ENCODE measurements at regions not wholly inside any gene's neighbourhood (a gene's known extent, or its start where the extent isn't known, plus 50 kb on each side); places are given as distances from the start of the nearest gene placed in this dataset.

DNA sequence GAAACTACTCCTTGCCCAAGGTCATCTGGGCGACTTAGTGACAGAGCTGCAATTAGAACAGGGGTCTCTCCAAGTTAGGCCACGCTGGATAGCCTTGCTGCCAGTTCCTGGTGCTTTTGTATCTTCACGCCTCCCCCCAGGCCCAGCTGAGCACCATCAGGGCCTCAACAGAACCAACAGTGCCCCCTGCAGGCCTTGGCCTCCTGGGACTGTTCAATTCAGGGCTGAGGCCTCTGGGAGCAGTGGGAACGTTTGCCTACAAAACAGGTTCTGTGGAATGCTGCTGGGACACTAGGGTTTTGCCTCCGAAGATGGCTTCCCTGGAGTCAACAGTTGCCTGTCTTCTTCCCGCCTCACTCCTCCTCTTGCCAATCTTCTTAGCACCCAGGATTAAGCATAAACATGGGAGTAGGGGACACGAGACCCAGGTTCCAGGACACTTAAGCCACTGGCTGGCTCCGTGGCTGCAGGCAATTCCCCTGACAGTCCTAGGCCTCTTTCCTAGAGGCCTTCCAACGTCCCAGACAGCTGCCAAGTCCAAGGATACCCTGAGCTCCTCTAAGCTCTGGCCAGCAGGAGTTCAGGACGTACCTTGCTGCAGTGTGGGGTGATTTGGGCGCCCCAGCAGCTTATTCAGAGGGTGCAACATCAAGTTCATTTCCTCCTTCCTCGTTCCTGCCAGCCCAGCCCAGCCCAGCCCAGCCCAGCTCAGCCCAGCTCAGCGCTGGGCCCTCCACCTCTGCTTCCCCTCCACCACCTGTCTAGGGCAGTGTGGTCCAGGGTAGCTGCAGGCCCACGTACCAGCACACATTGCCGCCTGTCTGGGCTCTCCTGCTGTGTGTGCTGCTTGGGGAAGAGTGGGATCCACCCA, 246.6 kb upstream of the RPL38 start:
- TF ChIP-seq, protein P1, sequence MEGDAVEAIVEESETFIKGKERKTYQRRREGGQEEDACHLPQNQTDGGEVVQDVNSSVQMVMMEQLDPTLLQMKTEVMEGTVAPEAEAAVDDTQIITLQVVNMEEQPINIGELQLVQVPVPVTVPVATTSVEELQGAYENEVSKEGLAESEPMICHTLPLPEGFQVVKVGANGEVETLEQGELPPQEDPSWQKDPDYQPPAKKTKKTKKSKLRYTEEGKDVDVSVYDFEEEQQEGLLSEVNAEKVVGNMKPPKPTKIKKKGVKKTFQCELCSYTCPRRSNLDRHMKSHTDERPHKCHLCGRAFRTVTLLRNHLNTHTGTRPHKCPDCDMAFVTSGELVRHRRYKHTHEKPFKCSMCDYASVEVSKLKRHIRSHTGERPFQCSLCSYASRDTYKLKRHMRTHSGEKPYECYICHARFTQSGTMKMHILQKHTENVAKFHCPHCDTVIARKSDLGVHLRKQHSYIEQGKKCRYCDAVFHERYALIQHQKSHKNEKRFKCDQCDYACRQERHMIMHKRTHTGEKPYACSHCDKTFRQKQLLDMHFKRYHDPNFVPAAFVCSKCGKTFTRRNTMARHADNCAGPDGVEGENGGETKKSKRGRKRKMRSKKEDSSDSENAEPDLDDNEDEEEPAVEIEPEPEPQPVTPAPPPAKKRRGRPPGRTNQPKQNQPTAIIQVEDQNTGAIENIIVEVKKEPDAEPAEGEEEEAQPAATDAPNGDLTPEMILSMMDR (IDR thresholded peaks at IDR 0.05) = peak in 6 of 7 experiments; percentile 36 to 75 (median 50)
- no peak for TF ChIP-seq POLR2A (IDR thresholded peaks at IDR 0.05)
- Histone ChIP-seq H3K4me3 (no peak overlapping the region), H3K4me1 (peaks cover 10% of the 10 kb centered on the region), H3K27me3 (peaks cover 0 to 4% of the 10 kb centered on the region in 2 donors), H3K36me3 (replicated peaks in 1 of 2; ENCODE audit: insufficient read depth in 1 of 2, low read depth in 2 of 2) (no peaks in the 10 kb centered on the region), H3K9me3 (no peaks in the 10 kb centered on the region), H3K27ac (no peak overlapping the region)
- 39 to 55% methylated on average over 5 to 15 of the region's 15 CpGs for WGBS, 2 donors
- peak; percentile 64 for ATAC-seq
- peak; percentile 69 to 89 (median 70) for DNase-seq
- intact Hi-C loops (cut with DNase I) = no loop called here

DNA sequence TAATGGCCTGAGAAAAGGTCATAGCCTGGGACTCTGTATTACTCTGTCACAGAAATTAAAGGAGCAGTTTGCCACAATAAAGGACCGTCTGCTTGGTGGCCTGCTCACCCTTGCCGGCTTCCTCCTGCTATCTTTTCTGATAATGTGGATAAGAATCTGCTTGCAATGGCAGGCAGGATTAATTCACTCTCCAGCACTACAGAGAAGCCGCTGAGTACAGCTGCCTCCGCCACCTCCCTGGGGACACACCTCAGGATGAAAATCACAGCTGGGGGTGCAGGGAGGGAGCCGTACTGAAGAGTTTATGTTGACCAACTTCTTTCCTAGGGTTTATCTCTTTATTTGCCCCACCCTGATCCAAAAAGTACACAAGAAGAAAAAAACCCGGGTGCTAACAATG, 245.9 kb upstream of the RPL38 start:
- TF ChIP-seq, protein P1 (IDR thresholded peaks at IDR 0.05) = no peak
- H3K27me3 ChIP-seq = no peaks in the 10 kb centered on the region
- H3K4me3 ChIP-seq = no peak overlapping the region
- DNase-seq (no peak), ATAC-seq (no peak)
- peaks cover 5% of the 10 kb centered on the region for H3K4me1 ChIP-seq
- H3K27ac ChIP-seq = no peak overlapping the region
- intact Hi-C loops (cut with DNase I) = no loop called here
- WGBS, 2 donors = 30 to 48% methylated on average over 6 of the region's 6 CpGs
- H3K36me3 ChIP-seq (replicated peaks in 1 of 2; ENCODE audit: insufficient read depth in 1 of 2, low read depth in 2 of 2) = no peaks in the 10 kb centered on the region
- H3K9me3 ChIP-seq = no peaks in the 10 kb centered on the region

DNA sequence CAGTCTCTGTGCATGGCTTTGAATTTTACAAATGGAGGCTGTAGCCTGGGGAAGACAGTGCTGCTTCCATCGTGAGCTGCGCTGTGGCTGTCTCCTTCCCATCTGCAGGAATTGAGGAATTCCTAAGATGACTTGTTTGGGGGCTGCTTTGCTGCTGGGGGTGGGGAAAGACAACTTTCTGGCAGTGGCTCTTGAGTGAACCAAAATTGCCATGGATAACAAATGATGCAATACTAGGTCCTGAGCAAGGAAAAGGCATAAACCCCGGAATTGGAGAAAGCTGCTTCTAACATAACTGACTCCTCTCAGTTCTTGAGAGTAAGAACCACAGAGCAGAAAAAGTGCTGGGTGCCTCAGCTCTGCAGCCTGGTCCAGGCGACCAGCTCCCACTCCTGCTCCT, 245.0 kb upstream of the RPL38 start:
- no peak overlapping the region for H3K4me3 ChIP-seq
- ATAC-seq (no peak), DNase-seq (no peak)
- no peaks in the 10 kb centered on the region for H3K36me3 ChIP-seq (replicated peaks in 1 of 2; ENCODE audit: insufficient read depth in 1 of 2, low read depth in 2 of 2)
- no peak overlapping the region for H3K27ac ChIP-seq
- intact Hi-C loops (cut with DNase I) = no loop called here
- TF ChIP-seq, protein P1 (IDR thresholded peaks at IDR 0.05) = no peak
- H3K9me3 ChIP-seq = no peaks in the 10 kb centered on the region
- no peaks in the 10 kb centered on the region for H3K27me3 ChIP-seq
- H3K4me1 ChIP-seq = no peaks in the 10 kb centered on the region
- 75 to 77% methylated on average over 4 of the region's 4 CpGs for WGBS, 2 donors

DNA sequence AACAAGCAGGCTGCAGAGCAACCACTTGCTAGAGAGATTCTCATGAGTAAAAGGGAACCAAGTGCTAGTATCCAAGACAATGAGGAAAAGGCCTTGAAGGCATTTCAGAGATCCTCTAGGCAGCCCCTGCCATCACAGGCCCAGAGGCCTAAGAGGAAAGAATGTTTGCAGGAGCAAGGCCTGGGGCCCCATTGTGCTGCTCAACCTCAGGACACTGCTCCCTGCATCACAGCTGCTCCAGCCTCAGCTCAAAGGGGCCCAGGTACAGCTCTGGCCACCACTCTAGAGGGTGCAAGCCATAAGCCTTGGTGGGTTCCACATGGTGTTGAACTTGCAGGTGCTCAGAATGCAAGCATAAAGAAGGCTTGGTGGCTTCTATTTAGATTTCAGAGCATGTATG, 243.0 kb upstream of the RPL38 start:
- H3K4me3 ChIP-seq = no peak overlapping the region
- intact Hi-C loops (cut with DNase I) = no loop called here
- no peak for TF ChIP-seq POLR2A (IDR thresholded peaks at IDR 0.05)
- TF ChIP-seq, protein P1 (IDR thresholded peaks at IDR 0.05) = no peak
- no peaks in the 10 kb centered on the region for H3K36me3 ChIP-seq (replicated peaks in 1 of 2; ENCODE audit: insufficient read depth in 1 of 2, low read depth in 2 of 2)
- H3K27ac ChIP-seq = no peak overlapping the region
- H3K4me1 ChIP-seq = no peaks in the 10 kb centered on the region
- no peak for ATAC-seq
- no peaks in the 10 kb centered on the region for H3K27me3 ChIP-seq
- DNase-seq = no peak
- H3K9me3 ChIP-seq = no peaks in the 10 kb centered on the region

DNA sequence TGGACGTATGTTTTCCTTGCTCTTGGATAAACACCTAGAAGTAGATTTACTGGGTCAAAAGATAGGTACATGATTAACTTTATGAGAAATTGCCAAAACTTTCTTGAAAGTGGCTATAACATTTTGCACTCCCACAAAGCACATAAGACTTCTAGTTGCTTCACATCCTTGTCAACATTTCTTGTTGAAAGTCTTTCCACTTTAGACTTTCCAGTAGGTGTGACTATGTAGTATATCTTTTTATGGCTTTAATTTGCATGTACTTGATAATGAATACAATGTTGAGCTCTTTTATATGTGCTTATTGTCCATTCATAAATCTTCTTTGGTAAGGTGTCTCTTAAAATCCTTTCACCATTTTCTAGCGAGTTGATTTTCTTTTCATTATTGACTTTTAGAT, 241.2 kb upstream of the RPL38 start:
- no peaks in the 10 kb centered on the region for H3K9me3 ChIP-seq
- H3K36me3 ChIP-seq (replicated peaks in 1 of 2; ENCODE audit: insufficient read depth in 1 of 2, low read depth in 2 of 2) = no peaks in the 10 kb centered on the region
- no peak for ATAC-seq
- H3K4me3 ChIP-seq = no peak overlapping the region
- no peak for DNase-seq
- H3K27ac ChIP-seq = no peak overlapping the region
- no peaks in the 10 kb centered on the region for H3K27me3 ChIP-seq
- WGBS, 2 donors = 21 to 25% methylated on average over 2 of the region's 2 CpGs
- no peaks in the 10 kb centered on the region for H3K4me1 ChIP-seq
- TF ChIP-seq, protein P1 (IDR thresholded peaks at IDR 0.05) = no peak
- TF ChIP-seq POLR2A (IDR thresholded peaks at IDR 0.05) = no peak
- intact Hi-C loops (cut with DNase I) = no loop called here

Data from body of pancreas (tissue), 4 donors.